Liver (tissue), 8 donors: ENCODE measurements at regions not wholly inside any gene's neighbourhood (a gene's known extent, or its start where the extent isn't known, plus 50 kb on each side); places are given as distances from the start of the nearest gene placed in this dataset.

ENCODE experiments used
- DNase-seq: peaks from one replicate; pipeline ENCODE4 v3.0.0-alpha.2; 2017; ENCODE audit warnings: low spot score
- H3K27ac ChIP-seq, 2 donors: one replicate each; pipeline ENCODE4 v1.7.0; 2013; ENCODE audit warnings: inconsistent platforms in 2 of 2, low read length in 2 of 2, control low read depth in 1 of 2, low read depth in 1 of 2, mild to moderate bottlenecking in 1 of 2
- H3K27me3 ChIP-seq, 4 donors: one replicate each; pipeline versions ENCODE4 v1.6.1 to v1.7.0; 2013; ENCODE audit warnings: low read length in 3 of 4, inconsistent platforms in 1 of 4, mild to moderate bottlenecking in 1 of 4, moderate library complexity in 1 of 4; ENCODE audit not compliant: control insufficient read depth in 4 of 4, insufficient read depth in 4 of 4
- H3K36me3 ChIP-seq, 4 donors: one replicate each; pipeline versions ENCODE4 v1.6.1 to v1.7.0; 2013; ENCODE audit warnings: low read length in 3 of 4, mild to moderate bottlenecking in 3 of 4, low read depth in 1 of 4, moderate library complexity in 1 of 4; ENCODE audit not compliant: control insufficient read depth in 4 of 4, insufficient read depth in 3 of 4
- H3K4me1 ChIP-seq, 4 donors: one replicate each; pipeline versions ENCODE4 v1.6.1 to v1.7.0; 2013; ENCODE audit warnings: low read length in 3 of 4, mild to moderate bottlenecking in 3 of 4, moderate library complexity in 1 of 4; ENCODE audit not compliant: control insufficient read depth in 4 of 4, insufficient read depth in 4 of 4
- H3K4me3 ChIP-seq, 3 donors: one replicate each; pipeline versions ENCODE4 v1.6.1 to v1.7.0; 2013; ENCODE audit warnings: low read length in 3 of 3, control low read depth in 1 of 3, low read depth in 1 of 3, mild to moderate bottlenecking in 1 of 3
- H3K9ac ChIP-seq, 2 donors: one replicate each; pipeline ENCODE4 v1.7.0; 2013; ENCODE audit warnings: low read length in 2 of 2, mild to moderate bottlenecking in 2 of 2, moderate library complexity in 2 of 2, control low read depth in 1 of 2, low read depth in 1 of 2
- H3K9me3 ChIP-seq, 4 donors: one replicate each; pipeline versions ENCODE4 v1.6.1 to v1.7.0; 2013; ENCODE audit warnings: low read length in 3 of 4; ENCODE audit not compliant: control insufficient read depth in 4 of 4
- ATF3 ChIP-seq: IDR thresholded peaks from 2 replicates; pipeline ENCODE4 v1.6.1; 2016; ENCODE audit warnings: antibody characterized with exemption
- CTCF ChIP-seq: fragments of 150-350 bp; IDR thresholded peaks from 2 replicates; pipeline ENCODE4 v1.5.1; 2017; ENCODE audit warnings: improper control_type of control experiment, low read depth, low read length; ENCODE audit not compliant: missing input control
- EGR1 ChIP-seq, 2 donors: IDR thresholded peaks; 2 replicates each; pipeline ENCODE4 v1.6.1; 2016 to 2018; ENCODE audit warnings: antibody characterized with exemption in 2 of 2, low read depth in 2 of 2
- FOXA1 ChIP-seq: IDR thresholded peaks from 2 replicates; pipeline ENCODE4 v1.6.1; 2016; ENCODE audit warnings: antibody characterized with exemption
- FOXA2 ChIP-seq: IDR thresholded peaks from 2 replicates; pipeline ENCODE4 v1.6.1; 2016; ENCODE audit warnings: antibody characterized with exemption
- GABPA ChIP-seq, 2 donors: IDR thresholded peaks in 1 of 2; conservative IDR thresholded peaks in 1 of 2; 2 replicates each; pipeline ENCODE4 v1.6.1; 2016; ENCODE audit warnings: antibody characterized with exemption in 2 of 2, mild to moderate bottlenecking in 1 of 2, moderate library complexity in 1 of 2
- HNF4A ChIP-seq, 2 donors: conservative IDR thresholded peaks; 2 replicates each; pipeline ENCODE4 v1.6.1; 2016; ENCODE audit warnings: antibody characterized with exemption in 2 of 2, mild to moderate bottlenecking in 2 of 2
- HNF4G ChIP-seq: IDR thresholded peaks from 2 replicates; pipeline ENCODE4 v1.6.1; 2016; ENCODE audit warnings: antibody characterized with exemption
- JUND ChIP-seq, 2 donors: IDR thresholded peaks; 2 replicates each; pipeline ENCODE4 v1.6.1; 2016; ENCODE audit warnings: antibody characterized with exemption in 2 of 2
- MAX ChIP-seq: IDR thresholded peaks from 2 replicates; pipeline ENCODE4 v1.6.1; 2016; ENCODE audit warnings: antibody characterized with exemption
- NR2F2 ChIP-seq: IDR thresholded peaks from 2 replicates; pipeline ENCODE4 v1.6.1; 2016; ENCODE audit warnings: antibody characterized with exemption
- RAD21 ChIP-seq, 2 donors: IDR thresholded peaks; 2 replicates each; pipeline ENCODE4 v1.6.1; 2016; ENCODE audit warnings: antibody characterized with exemption in 2 of 2, mild to moderate bottlenecking in 2 of 2
- RXRA ChIP-seq, 2 donors: IDR thresholded peaks; 2 replicates each; pipeline ENCODE4 v1.6.1; 2017 to 2018; ENCODE audit warnings: antibody characterized with exemption in 2 of 2, mild to moderate bottlenecking in 1 of 2
- SP1 ChIP-seq: IDR thresholded peaks from 2 replicates; pipeline ENCODE4 v1.6.1; 2018; ENCODE audit warnings: antibody characterized with exemption, mild to moderate bottlenecking
- TAF1 ChIP-seq: conservative IDR thresholded peaks from 2 replicates; pipeline ENCODE4 v1.6.1; 2016; ENCODE audit warnings: antibody characterized with exemption, mild to moderate bottlenecking
- YY1 ChIP-seq: IDR thresholded peaks from 2 replicates; pipeline ENCODE4 v1.6.1; 2016; ENCODE audit warnings: antibody characterized with exemption, mild to moderate bottlenecking
- WGBS: extraction: QIAGEN DNeasy Blood & Tissue Kit; methylation state at CpG from one replicate; pipeline ENCODE4 v1.1.7; 2013; 5-methylcytosine and 5-hydroxymethylcytosine counted together
- TF ChIP-seq, protein P1 (sequence below): IDR thresholded peaks from 2 replicates; pipeline ENCODE4 v1.6.1; 2016; ENCODE audit warnings: antibody characterized with exemption, mild to moderate bottlenecking
- TF ChIP-seq, protein P2 (sequence below): IDR thresholded peaks from 2 replicates; pipeline ENCODE4 v1.6.1; 2016; ENCODE audit warnings: antibody characterized with exemption
- donor health status: healthy.
- donor health status: healthy.
- donor health status: healthy.
- donor health status: healthy.
- donor health status: healthy.

DNA sequence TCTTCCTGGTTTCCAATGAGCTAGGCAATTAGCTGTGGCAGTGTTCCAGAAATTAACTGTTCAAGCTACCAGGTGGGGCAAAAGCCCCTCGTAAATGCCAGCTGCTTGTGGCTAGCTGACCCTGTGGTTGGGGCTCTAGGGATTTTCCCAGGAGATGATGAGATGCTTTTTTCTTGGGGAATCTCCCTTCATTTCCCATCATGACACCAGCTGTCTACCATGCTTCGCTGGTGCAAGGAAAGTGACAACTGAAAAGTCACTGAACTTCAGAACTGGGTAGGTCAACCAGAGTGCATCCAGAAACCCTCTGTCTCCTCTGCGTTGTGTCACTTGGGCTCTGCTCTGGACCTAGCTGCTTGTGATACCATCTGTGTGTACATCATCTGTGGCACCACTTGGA, 386.5 kb upstream of the DCC start (continued):
- TF ChIP-seq CTCF: no peak

DNA sequence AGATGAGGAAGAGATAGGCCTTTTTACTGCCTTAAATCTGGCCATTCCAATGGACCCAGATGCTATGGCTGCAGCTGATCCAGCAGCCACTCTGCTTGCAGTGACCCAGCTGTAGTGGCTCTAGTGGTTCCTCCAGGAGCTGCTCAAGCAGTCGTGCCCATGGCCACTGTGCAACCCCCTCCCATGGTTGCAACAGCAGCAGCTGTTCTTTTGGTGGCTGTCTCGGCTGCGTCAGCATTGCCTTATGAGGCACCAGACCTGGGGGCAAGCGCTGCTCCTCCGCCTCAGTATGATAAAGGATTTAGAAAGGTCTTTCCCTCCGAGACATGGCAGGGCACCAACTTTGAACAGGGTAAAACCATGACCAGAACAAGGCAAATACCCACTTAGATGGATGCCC, 384.9 kb upstream of the DCC start:
- H3K4me1 ChIP-seq: no peaks in the 10 kb centered on the region
- no peaks in the 10 kb centered on the region for H3K36me3 ChIP-seq
- H3K9ac ChIP-seq: no peak overlapping the region
- no peaks in the 10 kb centered on the region for H3K27me3 ChIP-seq
- no peak for DNase-seq
- H3K27ac ChIP-seq: no peak overlapping the region
- H3K4me3 ChIP-seq: no peak overlapping the region
- 87% methylated on average over 6 of the region's 6 CpGs for WGBS
- no peak for TF ChIP-seq EGR1 (IDR thresholded peaks at IDR 0.05; ENCODE audit: low read depth in 2 of 2)
- no peak for TF ChIP-seq YY1
- no peak for TF ChIP-seq NR2F2
- TF ChIP-seq RXRA (IDR thresholded peaks at IDR 0.05): no peak
- no peaks in the 10 kb centered on the region for H3K9me3 ChIP-seq

DNA sequence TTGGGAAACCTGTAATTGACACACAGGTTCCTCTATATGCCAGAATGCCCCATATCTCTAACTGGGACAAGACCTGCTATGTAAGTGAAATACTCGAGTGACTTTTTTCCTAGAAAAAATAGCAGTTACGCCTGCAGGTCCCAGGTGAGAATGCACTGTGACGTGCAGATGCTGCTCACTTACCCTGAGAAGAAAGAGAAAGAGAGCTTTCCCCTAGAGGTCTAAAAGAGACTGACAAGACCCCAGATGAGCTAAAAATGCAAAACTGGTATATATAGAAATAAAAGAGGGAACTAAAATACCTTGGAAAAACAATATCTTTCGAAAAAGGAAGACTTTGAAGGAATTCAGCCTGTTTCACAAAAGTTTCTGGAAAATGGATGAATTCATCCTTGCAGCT, 383.0 kb upstream of the DCC start:
- Histone ChIP-seq H3K9ac (no peak overlapping the region), H3K9me3 (no peaks in the 10 kb centered on the region), H3K36me3 (no peaks in the 10 kb centered on the region), H3K4me3 (no peak overlapping the region), H3K27ac (no peak overlapping the region), H3K27me3 (no peaks in the 10 kb centered on the region), H3K4me1 (no peaks in the 10 kb centered on the region)
- DNase-seq: no peak
- 85% methylated on average over 4 of the region's 4 CpGs for WGBS
- TF ChIP-seq HNF4G (no peak), RXRA (IDR thresholded peaks at IDR 0.05) (no peak), RAD21 (IDR thresholded peaks at IDR 0.05) (no peak), YY1 (no peak), NR2F2 (no peak), TAF1 (no peak), SP1 (no peak), JUND (IDR thresholded peaks at IDR 0.05) (no peak), FOXA2 (no peak), FOXA1 (no peak), MAX (no peak), EGR1 (IDR thresholded peaks at IDR 0.05; ENCODE audit: low read depth in 2 of 2) (no peak), HNF4A (conservative IDR thresholded peaks at IDR 0.05) (no peak), ATF3 (no peak), GABPA (IDR thresholded peaks at IDR 0.05 in 1 of 2, conservative IDR thresholded peaks at IDR 0.05 in 1 of 2) (no peak), CTCF (no peak)
- TF ChIP-seq, protein P1, sequence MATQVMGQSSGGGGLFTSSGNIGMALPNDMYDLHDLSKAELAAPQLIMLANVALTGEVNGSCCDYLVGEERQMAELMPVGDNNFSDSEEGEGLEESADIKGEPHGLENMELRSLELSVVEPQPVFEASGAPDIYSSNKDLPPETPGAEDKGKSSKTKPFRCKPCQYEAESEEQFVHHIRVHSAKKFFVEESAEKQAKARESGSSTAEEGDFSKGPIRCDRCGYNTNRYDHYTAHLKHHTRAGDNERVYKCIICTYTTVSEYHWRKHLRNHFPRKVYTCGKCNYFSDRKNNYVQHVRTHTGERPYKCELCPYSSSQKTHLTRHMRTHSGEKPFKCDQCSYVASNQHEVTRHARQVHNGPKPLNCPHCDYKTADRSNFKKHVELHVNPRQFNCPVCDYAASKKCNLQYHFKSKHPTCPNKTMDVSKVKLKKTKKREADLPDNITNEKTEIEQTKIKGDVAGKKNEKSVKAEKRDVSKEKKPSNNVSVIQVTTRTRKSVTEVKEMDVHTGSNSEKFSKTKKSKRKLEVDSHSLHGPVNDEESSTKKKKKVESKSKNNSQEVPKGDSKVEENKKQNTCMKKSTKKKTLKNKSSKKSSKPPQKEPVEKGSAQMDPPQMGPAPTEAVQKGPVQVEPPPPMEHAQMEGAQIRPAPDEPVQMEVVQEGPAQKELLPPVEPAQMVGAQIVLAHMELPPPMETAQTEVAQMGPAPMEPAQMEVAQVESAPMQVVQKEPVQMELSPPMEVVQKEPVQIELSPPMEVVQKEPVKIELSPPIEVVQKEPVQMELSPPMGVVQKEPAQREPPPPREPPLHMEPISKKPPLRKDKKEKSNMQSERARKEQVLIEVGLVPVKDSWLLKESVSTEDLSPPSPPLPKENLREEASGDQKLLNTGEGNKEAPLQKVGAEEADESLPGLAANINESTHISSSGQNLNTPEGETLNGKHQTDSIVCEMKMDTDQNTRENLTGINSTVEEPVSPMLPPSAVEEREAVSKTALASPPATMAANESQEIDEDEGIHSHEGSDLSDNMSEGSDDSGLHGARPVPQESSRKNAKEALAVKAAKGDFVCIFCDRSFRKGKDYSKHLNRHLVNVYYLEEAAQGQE: no peak
- TF ChIP-seq, protein P2, sequence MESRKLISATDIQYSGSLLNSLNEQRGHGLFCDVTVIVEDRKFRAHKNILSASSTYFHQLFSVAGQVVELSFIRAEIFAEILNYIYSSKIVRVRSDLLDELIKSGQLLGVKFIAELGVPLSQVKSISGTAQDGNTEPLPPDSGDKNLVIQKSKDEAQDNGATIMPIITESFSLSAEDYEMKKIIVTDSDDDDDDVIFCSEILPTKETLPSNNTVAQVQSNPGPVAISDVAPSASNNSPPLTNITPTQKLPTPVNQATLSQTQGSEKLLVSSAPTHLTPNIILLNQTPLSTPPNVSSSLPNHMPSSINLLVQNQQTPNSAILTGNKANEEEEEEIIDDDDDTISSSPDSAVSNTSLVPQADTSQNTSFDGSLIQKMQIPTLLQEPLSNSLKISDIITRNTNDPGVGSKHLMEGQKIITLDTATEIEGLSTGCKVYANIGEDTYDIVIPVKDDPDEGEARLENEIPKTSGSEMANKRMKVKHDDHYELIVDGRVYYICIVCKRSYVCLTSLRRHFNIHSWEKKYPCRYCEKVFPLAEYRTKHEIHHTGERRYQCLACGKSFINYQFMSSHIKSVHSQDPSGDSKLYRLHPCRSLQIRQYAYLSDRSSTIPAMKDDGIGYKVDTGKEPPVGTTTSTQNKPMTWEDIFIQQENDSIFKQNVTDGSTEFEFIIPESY: no peak
